A204.1 (cell line): ENCODE measurements at regions not wholly inside any gene's neighbourhood (a gene's known extent, or its start where the extent isn't known, plus 50 kb on each side); places are given as distances from the start of the nearest gene placed in this dataset.

ENCODE experiments used
- FAIRE-seq: peaks from 2 replicates; lab custom pipeline; 2012; peaks lifted over from hg19 to GRCh38; lab: Jason Lieb, UNC

GRCh38 chr12:25714198-25714984 is 161.3 kb upstream of the LMNTD1 start:
- no peak for FAIRE-seq

GRCh38 chr12:25715102-25715501 is 162.0 kb upstream of the LMNTD1 start:
- no peak for FAIRE-seq

DNA sequence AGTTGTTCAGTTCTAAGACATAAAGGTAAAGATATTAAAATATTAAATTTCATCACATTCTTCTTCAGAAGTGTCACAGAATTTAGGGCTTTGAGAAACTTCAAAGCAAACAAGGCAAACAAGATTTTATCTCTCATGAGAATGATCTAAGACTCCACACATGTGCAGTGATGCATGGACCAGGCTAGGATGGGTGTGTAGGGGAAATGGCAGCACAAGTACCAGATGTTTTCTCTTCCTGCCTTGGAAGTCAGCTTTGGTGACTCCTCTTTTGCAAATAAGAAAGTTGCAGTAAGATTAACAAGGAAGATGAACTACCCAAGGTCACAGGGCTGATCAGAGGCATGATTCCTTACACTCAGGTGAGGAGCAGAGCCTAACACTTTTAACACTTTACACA is 163.8 kb upstream of the LMNTD1 start:
- no peak for FAIRE-seq

DNA sequence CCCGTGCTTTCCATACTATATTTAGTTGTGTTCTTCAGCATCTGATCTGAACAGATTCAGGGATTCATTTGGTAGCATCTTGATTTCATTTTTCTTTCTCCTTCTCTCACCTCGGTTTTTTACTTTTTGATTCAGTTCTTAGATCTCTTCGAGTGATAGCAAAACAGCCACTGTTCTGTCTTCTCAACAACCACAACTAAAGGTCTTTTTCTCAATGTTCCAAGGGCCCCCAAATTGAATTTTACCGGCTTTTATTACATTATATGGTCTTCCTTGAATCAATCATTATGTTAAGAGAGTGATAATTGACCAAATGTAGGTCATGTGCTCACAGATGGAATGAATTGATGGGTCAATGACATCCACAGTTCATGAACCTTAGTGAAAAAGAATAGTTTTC is 164.5 kb upstream of the LMNTD1 start:
- FAIRE-seq: no peak

DNA sequence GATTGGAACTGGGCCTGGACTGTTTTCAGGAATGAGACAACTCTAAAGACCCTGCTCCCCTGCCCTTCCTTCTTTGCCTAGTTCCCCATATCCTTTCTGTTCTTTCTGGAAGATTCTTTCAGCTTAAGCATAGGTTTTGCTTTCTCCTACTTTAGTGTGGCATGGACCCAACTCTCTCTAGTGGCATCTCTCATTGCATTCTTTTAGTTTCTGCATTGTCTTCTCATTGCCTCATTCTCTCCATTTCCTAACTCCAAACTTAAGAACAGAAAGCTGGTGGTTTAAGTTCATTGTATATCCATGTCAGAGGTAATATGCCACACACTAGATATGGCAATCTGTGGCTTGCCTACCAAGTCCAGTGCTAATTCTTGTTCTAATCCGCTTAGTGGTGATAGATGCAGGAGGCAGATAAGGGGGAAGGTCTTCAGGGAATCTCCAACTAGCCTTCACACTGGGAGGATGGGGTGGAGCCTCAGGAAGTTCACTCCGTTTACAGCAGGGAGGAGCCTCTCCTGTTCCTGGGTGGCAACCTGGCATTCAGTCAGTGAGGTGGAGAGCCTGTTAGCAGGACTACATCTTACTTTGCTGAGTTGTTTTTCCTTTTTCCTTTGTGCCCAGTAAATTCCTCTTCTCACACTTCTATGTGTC is 165.1 kb upstream of the LMNTD1 start:
- FAIRE-seq: no peak

GRCh38 chr12:25719505-25719904 is 166.4 kb upstream of the LMNTD1 start:
- no peak for FAIRE-seq

DNA sequence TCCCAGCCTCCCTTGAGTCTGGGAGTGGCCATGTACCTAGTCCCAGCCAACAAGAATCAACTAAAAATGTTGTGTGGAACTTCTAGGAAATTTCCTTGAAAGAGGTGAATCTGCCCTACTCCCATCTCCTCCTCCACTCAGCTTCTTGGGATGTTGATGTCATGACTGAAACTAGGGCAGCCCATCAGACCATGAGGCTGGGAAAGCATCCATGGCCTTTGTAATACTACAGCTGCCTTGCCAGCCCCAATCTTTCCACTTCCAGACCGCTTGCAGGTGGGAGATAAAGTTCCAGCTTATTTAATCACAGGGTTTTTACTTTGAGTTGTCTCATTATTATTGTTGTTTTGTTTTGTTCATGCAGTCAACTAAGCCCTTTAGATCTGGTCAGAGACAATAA is 170.3 kb upstream of the LMNTD1 start:
- no peak for FAIRE-seq

DNA sequence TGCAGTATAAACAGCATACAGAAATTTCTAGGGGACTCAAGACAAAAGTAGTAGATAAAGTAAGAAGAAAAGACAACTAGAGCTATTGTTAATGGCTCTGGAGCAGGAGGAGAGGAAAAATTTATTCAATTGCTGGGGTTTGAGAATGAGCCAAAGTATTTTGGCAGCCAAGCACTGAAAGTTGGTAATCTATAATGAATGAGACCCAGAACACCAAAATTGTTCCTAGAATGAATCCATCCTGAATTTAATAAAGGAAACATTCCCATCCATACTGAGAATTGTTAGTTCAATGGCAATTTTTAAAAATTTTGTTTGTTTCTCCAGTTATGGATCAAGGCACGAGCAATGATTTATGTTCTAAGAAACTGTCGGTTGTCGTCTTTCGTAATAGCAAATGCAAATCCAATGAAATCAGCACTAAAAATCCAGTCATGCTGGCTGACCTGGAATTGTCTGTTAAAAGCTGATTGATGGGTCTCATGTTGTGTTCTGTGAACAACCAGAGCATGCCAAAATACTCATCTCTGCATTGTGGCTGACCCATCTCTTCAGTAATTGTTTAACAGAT is 170.9 kb upstream of the LMNTD1 start:
- no peak for FAIRE-seq

DNA sequence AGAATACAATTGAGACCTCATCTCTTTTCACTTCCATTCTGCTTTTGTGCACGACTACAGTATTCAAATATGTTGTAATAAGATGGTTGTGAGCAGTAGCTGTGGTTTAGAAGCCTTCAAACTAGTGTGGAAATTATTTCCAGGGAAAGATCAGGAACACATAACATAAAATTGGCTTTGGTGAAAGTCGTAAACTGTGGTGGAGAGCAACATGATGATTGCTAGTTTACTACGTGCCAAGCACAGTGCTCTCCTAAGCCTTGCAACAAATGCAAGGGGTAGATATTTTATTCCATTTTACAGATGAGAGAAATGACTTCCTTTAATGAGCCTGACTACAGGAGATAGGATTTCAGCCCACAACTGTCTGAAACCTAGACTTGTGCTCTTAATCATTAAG is 172.4 kb upstream of the LMNTD1 start:
- FAIRE-seq: no peak

GRCh38 chr12:25725931-25726330 is 172.8 kb upstream of the LMNTD1 start:
- FAIRE-seq: no peak

DNA sequence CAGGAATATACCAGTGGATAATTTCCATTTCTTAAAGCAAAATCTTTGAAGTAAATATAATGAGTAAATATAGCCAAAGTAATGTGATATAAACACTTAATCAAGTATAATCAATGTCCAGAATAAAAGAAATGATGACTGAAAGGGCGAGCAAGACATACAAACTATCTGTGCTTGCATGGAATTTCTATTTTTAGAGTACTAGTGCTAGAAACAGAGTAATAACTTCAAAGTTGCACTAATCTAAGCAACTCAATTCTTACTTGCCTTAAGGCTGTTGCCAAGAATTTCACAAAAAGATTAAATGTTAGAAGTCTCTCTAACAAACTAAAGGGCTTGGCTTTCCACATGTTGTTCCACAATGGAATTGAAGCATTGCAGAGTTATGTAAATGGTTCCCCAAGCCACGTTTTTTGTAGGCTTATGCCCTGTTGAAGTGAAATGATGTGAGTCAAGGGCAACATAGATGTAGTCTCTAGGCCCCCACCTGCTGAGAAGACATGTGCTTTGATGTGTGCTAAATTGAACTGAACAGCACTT is 175.0 kb upstream of the LMNTD1 start:
- no peak for FAIRE-seq

- no peak for FAIRE-seq
These were observed 177.6 kb upstream of the LMNTD1 start for GRCh38 chr12:25730489-25731349.

- FAIRE-seq: no peak
These were observed 180.5 kb upstream of the LMNTD1 start for GRCh38 chr12:25733541-25733940.

GRCh38 chr12:25734529-25735180 is 181.6 kb upstream of the LMNTD1 start:
- FAIRE-seq: peak; percentile 23

- no peak for FAIRE-seq
These were observed 187.5 kb upstream of the LMNTD1 start for GRCh38 chr12:25740617-25741016.

- FAIRE-seq: no peak
These were observed 188.8 kb upstream of the LMNTD1 start for GRCh38 chr12:25741917-25742316.

DNA sequence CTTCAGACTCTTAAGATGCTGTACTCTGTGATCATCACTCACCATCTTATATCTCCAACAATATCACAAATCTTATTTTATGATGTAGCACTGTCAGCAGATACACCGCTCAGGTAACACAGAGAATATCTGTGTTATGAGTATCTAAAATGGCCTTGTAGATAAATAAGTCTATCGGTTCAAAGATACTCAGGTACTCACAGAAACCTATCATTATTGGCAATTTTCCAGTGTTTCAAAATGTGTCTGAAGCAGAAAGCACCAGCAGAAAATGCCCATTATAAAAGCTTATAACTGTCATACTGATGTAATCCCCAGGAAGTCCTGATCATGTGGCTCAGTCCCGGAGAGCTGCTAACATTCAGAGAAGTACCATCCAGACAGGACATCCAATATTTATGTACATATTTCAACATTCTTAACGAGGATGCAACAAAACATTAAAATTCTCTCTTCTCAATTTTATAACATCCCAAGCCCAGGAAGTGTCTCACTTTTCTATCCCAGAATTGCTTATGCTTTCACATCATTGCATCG is 190.7 kb upstream of the LMNTD1 start:
- no peak for FAIRE-seq

- no peak for FAIRE-seq
These were observed 191.2 kb upstream of the LMNTD1 start for GRCh38 chr12:25744313-25744712.

DNA sequence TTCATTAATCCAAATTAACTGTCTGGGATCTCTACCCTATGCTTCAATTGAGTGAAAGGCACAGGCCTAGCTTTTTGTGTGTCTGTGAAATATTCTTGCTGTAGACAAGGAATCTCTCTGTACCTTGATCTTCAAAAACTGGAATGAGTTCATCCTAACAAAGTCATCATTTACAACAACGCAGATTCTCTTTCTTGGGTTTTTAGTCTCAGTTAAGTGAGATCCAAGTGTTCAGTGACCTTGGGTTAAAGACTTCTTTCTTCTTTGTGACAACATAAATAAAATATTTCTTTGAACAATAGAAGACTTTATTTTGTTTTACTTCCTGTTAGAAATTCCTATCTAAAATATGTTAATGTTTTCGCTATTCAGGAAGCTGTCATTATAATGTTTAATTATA is 192.2 kb upstream of the LMNTD1 start:
- no peak for FAIRE-seq

DNA sequence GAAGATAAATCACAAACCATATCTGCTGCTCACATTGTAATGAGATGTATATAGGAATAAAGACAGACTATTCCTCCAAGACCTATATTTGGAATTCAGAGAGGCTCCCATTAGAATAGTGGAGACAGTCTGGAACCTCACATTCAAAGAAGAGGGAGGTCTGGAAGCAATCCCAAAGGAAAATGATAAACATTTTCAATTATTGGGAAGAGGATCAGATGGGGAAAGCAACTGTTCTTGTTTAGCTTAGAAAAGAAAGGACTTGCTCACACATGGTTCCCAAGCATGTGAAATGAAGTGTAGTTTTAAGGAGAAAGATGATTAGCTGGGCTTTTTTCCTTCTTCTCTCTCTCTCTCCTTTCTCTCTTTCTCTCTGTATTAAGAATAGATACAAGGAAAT is 193.0 kb upstream of the LMNTD1 start:
- no peak for FAIRE-seq

DNA sequence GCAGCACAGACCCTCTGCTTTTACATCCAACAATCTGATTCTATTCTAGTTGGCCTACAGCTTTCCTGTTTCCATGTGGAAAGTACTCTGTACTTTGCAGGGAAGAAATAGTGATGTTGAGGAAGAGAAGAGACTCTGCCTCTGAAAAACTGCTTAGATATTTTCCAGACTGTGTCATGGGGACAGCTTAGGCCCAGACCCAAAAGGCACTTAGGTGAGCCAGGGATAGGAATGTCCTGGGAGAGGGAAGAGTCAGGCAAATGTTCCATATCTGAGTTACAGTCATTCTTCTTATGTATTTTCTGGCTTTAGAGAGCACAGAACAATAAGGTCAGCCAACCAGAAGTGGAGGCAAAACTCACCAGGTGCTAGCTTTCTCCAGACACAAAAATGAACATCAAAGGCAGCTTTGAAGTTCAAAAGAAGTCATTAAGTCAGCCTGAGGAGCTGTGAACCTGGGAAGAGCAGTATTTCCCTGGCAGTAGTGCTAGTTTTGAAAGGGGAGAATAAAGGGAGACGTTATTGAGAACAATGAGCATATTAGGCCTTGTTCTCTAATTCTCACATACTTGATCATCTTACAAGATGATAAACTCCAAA is 199.7 kb upstream of the LMNTD1 start:
- FAIRE-seq: no peak
